ENCODE measurements at regions not wholly inside any gene's neighbourhood (a gene's known extent, or its start where the extent isn't known, plus 50 kb on each side); places are given as distances from the start of the nearest gene placed in this dataset.

DNA sequence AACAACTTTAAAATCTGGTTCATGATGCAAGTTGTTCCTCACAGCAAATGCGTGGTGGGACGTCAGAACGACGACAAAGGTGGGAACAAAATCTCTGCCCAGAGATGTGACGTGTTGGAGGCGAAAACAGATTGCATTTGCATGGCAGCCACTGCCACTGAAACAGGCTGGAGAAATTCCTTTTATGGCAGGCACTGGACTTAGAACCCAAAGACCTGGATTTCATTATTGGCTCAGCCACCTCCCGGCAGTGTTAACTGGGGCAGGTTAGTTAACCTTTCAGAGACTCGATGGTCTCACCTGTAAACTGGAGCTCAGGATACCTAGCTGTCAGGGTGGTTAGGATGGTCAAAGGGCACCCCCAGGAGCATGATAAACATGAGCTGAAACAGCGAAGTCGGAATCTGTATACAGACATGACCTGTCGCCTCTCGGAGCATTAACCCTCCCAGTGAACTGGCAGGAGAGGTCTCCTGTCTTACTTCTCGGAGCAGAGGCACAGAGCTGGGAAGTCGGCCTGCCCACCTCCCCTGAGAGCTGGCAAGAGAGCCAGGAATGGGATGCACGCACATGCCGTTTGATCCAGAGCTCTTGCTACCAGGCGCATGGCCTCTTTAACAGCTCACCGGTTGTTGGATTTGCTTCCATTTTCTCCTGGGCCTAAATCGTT is 59.2 kb upstream of the TARBP1 start (continued):
- TF ChIP-seq ZBED4 (CRISPR knock-in tag; IDR thresholded peaks at IDR 0.05; ENCODE audit: borderline replicate concordance) (no peak), ZNF567 (CRISPR knock-in tag; IDR thresholded peaks at IDR 0.05; ENCODE audit: borderline replicate concordance) (no peak), ARID2 (CRISPR knock-in tag; IDR thresholded peaks at IDR 0.05; ENCODE audit: borderline replicate concordance) (no peak), ZSCAN9 (CRISPR knock-in tag; IDR thresholded peaks at IDR 0.05; ENCODE audit: borderline replicate concordance) (peak; percentile 48; the same call in 1 of the 2 replicates), CBX2 (IDR thresholded peaks at IDR 0.05; ENCODE audit: low read depth, low read length) (no peak), CBX2 (CRISPR knock-in tag; IDR thresholded peaks at IDR 0.05; ENCODE audit: low read depth) (no peak), MEIS2 (CRISPR knock-in tag; IDR thresholded peaks at IDR 0.05) (no peak), ZNF639 (CRISPR knock-in tag; conservative IDR thresholded peaks at IDR 0.05) (no peak), ZNF253 (CRISPR knock-in tag; IDR thresholded peaks at IDR 0.05; ENCODE audit: borderline replicate concordance) (no peak), TMF1 (CRISPR knock-in tag; IDR thresholded peaks at IDR 0.05; ENCODE audit: low read depth) (no peak), THAP7 (CRISPR knock-in tag; IDR thresholded peaks at IDR 0.05) (no peak), CC2D1A (CRISPR knock-in tag; IDR thresholded peaks at IDR 0.05) (no peak), TP53 (CRISPR knock-in tag; conservative IDR thresholded peaks at IDR 0.05) (no peak), SAP130 (CRISPR knock-in tag; IDR thresholded peaks at IDR 0.05; ENCODE audit: low read depth) (peak; percentile 50), ZNF329 (CRISPR knock-in tag; IDR thresholded peaks at IDR 0.05; ENCODE audit: low read depth) (no peak), ZNF503 (CRISPR knock-in tag; IDR thresholded peaks at IDR 0.05) (no peak)
- TF ChIP-seq, protein P1, sequence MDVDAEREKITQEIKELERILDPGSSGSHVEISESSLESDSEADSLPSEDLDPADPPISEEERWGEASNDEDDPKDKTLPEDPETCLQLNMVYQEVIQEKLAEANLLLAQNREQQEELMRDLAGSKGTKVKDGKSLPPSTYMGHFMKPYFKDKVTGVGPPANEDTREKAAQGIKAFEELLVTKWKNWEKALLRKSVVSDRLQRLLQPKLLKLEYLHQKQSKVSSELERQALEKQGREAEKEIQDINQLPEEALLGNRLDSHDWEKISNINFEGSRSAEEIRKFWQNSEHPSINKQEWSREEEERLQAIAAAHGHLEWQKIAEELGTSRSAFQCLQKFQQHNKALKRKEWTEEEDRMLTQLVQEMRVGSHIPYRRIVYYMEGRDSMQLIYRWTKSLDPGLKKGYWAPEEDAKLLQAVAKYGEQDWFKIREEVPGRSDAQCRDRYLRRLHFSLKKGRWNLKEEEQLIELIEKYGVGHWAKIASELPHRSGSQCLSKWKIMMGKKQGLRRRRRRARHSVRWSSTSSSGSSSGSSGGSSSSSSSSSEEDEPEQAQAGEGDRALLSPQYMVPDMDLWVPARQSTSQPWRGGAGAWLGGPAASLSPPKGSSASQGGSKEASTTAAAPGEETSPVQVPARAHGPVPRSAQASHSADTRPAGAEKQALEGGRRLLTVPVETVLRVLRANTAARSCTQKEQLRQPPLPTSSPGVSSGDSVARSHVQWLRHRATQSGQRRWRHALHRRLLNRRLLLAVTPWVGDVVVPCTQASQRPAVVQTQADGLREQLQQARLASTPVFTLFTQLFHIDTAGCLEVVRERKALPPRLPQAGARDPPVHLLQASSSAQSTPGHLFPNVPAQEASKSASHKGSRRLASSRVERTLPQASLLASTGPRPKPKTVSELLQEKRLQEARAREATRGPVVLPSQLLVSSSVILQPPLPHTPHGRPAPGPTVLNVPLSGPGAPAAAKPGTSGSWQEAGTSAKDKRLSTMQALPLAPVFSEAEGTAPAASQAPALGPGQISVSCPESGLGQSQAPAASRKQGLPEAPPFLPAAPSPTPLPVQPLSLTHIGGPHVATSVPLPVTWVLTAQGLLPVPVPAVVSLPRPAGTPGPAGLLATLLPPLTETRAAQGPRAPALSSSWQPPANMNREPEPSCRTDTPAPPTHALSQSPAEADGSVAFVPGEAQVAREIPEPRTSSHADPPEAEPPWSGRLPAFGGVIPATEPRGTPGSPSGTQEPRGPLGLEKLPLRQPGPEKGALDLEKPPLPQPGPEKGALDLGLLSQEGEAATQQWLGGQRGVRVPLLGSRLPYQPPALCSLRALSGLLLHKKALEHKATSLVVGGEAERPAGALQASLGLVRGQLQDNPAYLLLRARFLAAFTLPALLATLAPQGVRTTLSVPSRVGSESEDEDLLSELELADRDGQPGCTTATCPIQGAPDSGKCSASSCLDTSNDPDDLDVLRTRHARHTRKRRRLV (CRISPR knock-in tag; IDR thresholded peaks at IDR 0.05) = no peak

All from HepG2 (cell line).